GM18505 (cell line): ENCODE measurements at regions not wholly inside any gene's neighbourhood (a gene's known extent, or its start where the extent isn't known, plus 50 kb on each side); places are given as distances from the start of the nearest gene placed in this dataset.

ENCODE experiments used
- ATAC-seq: cut with Tn5 transposase; IDR thresholded peaks from one replicate; pipeline ENCODE4 v1.9.1; 2021; ENCODE audit not compliant: unreplicated experiment
- POLR2A ChIP-seq: IDR thresholded peaks from 4 replicates; pipeline ENCODE4 v1.6.1; 2011; ENCODE audit warnings: borderline replicate concordance; ENCODE audit not compliant: insufficient read depth, insufficient read length; ENCODE audit errors: extremely low read depth

DNA sequence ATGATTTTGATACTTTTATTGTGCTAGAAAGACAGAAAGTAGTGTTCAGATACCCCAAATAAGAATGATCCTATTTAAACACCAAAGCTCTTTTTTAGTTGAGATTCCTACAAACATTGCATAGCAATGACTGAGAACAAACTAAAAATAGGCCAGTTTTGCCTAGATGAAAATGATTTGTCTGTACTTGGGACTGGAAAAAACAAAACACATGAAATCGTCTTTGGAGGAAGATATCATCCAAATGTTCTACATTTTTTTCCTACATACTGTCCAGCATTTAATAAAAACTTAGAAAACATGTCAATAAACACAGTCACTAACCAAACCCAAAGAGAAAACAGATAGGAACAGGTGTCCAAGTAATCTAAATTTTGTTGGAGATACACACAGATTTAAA, 111.6 kb upstream of the MEOX2 start:
- TF ChIP-seq POLR2A: no peak
- ATAC-seq: no peak

GRCh38 chr7:15795393-15795792, 108.9 kb upstream of the MEOX2 start:
- ATAC-seq: no peak

DNA sequence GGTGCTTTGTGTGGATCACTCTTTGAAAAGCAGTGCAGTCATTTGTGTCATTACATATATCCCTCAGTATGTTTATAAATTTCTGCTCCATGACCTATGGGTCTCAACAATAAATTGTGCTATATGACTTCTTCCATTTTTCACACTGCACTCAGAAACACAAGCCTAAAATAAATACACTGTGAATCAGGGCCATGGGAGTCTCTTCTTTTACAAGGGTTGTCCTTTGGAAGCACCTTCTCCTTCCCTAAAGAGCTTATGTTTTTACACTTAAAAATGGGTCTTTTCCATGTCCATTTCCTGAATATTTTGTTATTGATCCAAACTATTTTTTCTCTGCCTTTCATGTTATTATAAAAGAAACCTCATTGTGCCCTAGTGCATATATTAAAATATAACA, 108.3 kb upstream of the MEOX2 start:
- ATAC-seq: no peak
- TF ChIP-seq POLR2A: no peak

More at GRCh38 chr7:15795393-15795792, 108.9 kb upstream of the MEOX2 start:
- no peak for TF ChIP-seq POLR2A

GRCh38 chr7:15784694-15785030, 98.2 kb upstream of the MEOX2 start:
- no peak for TF ChIP-seq POLR2A
- ATAC-seq: no peak

- no peak for ATAC-seq
- no peak for TF ChIP-seq POLR2A
These were observed 97.7 kb upstream of the MEOX2 start for GRCh38 chr7:15783987-15784693.

- no peak for TF ChIP-seq POLR2A
- no peak for ATAC-seq
These were observed 96.2 kb upstream of the MEOX2 start for GRCh38 chr7:15782656-15783055.

- ATAC-seq: no peak
- no peak for TF ChIP-seq POLR2A
These were observed 95.5 kb upstream of the MEOX2 start for GRCh38 chr7:15781944-15782343.

DNA sequence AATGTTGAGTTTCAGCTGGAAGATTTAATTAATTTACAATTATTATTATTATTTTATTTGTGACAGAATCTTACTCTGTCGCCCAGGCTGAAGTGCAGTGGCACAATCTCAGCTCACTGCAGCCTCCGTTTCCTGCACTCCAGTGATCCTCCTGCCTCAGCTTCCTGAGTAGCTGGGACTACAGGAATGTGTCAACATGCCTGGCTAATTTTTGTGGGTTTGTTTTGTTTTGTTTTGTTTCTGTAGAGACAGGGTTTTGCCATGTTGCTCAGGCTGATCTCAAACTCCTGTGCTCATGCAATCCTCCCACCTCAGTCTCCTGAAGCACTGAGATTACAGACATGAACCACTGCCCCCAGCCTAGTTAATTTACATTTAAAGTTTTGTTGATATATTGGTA, 93.8 kb upstream of the MEOX2 start:
- ATAC-seq: no peak
- no peak for TF ChIP-seq POLR2A

DNA sequence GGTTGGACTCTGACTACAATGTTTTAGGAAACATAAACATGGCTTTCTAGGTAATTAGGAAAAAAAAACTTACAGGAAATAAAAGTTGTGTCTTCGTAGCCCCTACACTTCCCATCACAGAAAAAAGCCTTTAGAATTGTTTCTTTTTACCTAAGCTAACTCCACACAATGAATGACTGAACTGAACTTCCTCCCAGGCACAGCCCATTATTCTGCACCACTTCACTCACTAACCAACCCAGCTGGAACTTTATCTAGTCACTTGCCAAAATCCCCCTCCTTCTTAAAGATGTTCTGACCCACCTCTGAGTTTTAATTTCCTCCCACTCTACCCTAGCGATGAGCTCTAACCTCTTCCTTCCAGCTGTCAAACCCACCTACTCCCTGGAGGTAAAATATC, 91.7 kb upstream of the MEOX2 start:
- no peak for ATAC-seq
- TF ChIP-seq POLR2A: no peak

DNA sequence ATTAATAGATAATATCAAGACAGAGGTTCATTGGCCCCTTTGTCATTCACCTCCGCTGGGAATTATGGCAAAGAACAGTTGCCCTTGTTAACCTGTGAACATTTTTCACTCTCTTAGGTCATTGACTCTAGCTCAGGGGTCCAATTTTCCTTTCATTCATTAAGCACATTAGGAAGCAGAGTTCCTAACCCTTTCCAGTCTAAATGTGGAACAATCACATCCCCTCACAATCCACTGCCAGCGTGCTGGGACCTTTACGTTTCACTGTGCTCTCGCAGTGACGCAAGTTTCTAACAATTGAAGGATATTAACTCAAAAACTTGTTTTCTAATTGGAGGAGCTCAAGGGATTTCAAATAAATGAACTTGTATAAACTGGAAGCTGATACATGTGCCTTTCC, 79.3 kb upstream of the MEOX2 start:
- no peak for ATAC-seq
- TF ChIP-seq POLR2A: no peak

DNA sequence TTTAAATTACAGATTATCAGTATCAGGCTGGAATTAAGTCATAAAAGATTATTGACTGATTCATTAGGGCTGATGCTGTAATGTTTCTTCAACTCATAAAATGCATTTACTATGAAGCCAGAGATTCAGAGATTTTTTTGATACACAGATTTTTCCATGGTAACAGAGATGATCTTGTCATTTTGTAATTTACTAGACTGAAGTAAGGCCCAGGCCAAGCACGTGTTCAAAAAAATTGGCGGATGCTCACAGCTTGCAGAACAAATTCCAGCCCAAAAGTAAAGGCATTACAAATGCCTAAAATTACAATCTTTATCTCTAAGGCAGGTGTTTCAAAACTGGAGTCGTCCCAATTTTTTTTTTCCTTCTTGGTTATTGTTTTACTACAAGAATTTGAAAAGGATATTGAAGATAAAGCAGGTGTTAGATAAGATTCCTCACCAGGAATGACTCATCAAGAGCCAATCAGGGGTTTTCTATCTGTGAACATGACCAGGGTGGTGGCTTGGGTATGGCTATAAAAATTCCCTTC, 78.4 kb upstream of the MEOX2 start:
- TF ChIP-seq POLR2A: no peak
- no peak for ATAC-seq

DNA sequence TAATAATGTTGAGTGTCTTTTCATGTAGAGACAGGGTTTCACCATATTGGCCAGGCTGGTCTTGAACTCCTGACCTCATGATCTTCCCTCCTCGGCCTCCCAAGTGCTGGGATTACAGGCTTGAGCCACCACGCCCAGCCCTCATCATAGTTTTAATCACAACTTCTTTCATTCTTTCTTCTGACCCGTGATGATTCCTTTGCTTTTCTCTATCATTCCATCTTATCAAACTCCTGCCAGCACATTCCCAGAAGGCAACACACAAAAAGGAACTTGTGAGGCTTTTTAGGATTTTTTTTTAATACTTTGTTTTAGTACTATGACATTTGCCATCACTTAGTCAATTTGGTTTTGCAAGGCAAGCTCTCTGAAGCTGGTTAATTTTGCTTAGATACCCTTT, 77.5 kb upstream of the MEOX2 start:
- no peak for TF ChIP-seq POLR2A
- ATAC-seq: no peak

DNA sequence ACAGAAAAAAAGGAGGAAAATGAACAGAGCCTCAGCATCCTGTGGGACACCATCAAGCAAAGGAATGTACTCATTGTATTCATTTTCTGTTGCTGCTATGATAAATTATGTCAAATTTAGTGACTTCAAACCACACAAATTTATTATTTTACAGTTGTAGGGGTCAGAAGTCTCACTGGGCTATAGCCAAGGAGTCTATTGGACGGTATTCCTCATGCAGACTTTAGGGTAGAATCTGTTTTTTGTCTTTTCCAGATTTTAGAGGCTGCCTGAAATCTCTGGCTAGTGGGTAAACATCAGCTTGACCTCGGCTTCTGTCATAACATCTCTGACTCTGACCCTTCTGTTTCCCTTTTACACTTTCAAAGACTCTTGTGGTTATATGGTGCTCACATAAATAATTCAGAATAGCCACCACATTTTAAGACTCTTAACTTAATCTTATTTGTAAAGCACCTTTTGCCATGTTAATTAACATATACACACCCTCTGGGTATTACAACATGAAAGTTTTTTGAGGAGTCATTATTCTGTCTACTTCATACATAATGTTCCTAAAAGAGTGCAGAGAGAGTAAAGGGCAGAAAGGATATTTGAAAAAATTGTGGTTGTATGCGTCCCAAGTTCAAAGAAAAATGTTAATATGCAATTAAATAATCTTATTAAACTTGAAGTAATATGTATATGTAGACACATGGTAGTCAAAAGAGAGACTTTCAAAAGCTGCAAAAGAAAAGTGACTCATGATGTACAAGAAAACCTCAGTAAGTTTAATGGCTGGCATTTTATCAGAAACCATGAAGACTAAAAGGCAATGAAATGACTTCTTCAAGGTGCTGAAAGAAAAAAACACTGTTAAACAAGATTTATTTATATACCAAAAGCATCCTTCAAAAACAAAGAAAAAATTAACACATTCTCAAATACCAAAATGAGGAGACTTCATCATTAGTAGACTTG, 70.8 kb upstream of the MEOX2 start:
- ATAC-seq: no peak
- TF ChIP-seq POLR2A: no peak

DNA sequence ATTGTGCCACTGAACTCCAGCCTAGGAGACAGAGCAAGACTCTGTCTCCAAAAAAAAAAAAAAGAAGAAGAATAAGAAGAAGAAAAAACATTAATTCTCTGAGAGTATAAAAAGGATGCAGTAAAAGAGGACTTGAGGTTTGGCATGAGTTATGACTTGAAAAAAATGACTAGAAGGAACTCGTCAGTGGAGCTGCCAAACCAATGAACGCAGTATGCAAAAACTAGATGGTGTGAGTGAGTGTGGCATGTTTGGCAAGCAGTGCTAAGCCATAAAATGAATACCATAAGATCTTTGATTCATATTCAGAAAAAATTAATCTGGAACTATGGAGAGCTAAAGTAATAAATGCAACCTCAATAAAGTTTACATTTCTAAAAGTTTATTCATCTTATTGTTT, 68.6 kb upstream of the MEOX2 start:
- TF ChIP-seq POLR2A: no peak
- ATAC-seq: no peak
